HAP-1 (cell line): ENCODE measurements at regions not wholly inside any gene's neighbourhood (a gene's known extent, or its start where the extent isn't known, plus 50 kb on each side); places are given as distances from the start of the nearest gene placed in this dataset.

Experiments
- DNase-seq, 2 experiments: peaks; one replicate each; pipeline ENCODE4 v3.0.0-alpha.2; 2016 to 2020; ENCODE audit warnings: low spot score in 2 of 2
- H3K27me3 ChIP-seq: fragments of 250-450 bp; sonication (Bioruptor Pico); 2 replicates; pipeline ENCODE4 v1.5.1; 2020; ENCODE audit warnings: low read depth, mild to moderate bottlenecking, moderate library complexity
- H3K36me3 ChIP-seq: fragments of 250-450 bp; sonication (Bioruptor Pico); replicated peaks from 2 replicates; pipeline ENCODE4 v1.5.1; 2020; ENCODE audit warnings: mild to moderate bottlenecking
- H3K4me1 ChIP-seq: fragments of 250-450 bp; sonication (Bioruptor Pico); 2 replicates; pipeline ENCODE4 v1.5.1; 2020; ENCODE audit warnings: mild to moderate bottlenecking
- H3K4me3 ChIP-seq: fragments of 250-450 bp; sonication (Bioruptor Pico); 2 replicates; pipeline ENCODE4 v1.5.1; 2020; ENCODE audit warnings: mild to moderate bottlenecking, moderate library complexity
- H3K9me3 ChIP-seq: fragments of 250-450 bp; sonication (Bioruptor Pico); 2 replicates; pipeline ENCODE4 v1.5.1; 2020; ENCODE audit warnings: mild to moderate bottlenecking, moderate library complexity
- in situ Hi-C: fragments of 300-500 bp; cut with MboI; formaldehyde crosslinking; loops from 3 replicates; pipeline ENCODE4 v1.14.3; 2020; ENCODE audit warnings: low sequenced_read_pairs, inconsistent platforms, mixed read lengths

DNA sequence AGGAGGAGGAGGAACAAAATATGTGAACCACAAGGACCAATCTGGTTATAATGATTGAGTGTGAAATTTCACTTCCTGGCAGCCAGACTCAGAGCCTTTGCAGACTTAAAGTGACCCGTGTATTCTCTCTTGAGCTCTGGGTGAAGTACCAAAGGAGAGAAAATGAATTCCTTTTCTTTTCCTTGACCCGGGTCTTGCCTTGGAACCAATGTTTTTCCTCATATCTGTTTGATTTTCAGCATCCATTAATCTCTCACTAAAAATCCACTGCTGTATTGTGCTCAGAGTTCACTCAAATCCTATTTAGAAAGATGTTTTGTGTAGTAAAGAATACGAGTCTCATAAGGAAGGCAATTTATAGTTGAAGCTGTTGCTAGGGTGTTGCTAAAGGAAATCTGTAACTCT is 78.3 kb upstream of the C1QTNF7 start:
- Histone ChIP-seq H3K27me3 (no peaks in the 10 kb centered on the region; the same call in 1 of the 2 replicates), H3K4me1 (no peaks in the 10 kb centered on the region), H3K4me3 (no peak overlapping the region), H3K9me3 (no peaks in the 10 kb centered on the region), H3K36me3 (no peaks in the 10 kb centered on the region)
- DNase-seq, result no peak
- in situ Hi-C loops, result no loop called here

- H3K4me3 ChIP-seq, result no peak overlapping the region
- H3K4me1 ChIP-seq, result no peaks in the 10 kb centered on the region
- no peaks in the 10 kb centered on the region for H3K9me3 ChIP-seq
- H3K27me3 ChIP-seq, result no peaks in the 10 kb centered on the region; the same call in 1 of the 2 replicates
- DNase-seq, result no peak
- H3K36me3 ChIP-seq, result no peaks in the 10 kb centered on the region
- in situ Hi-C loops, result no loop called here
These were observed 77.9 kb upstream of the C1QTNF7 start for GRCh38 chr4:15349965-15350364.

DNA sequence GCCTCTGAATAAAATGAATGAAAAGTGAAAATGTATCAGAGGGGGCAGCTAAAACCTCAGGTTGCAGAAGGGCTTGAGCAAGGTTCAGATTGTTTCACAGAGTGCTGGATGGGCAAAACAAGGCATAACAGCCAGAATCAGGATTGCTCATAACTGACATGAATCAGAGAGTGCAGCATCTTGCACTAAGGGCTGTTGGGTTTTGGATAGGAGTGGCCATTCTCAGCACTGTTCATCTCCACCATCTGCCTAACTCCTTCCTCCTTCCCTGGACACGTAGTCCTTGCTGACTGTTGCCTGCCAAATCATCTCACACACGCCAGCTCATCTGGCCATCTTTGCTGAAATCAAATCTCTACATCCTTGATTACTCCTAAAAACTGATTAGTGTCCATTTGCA is 75.3 kb upstream of the C1QTNF7 start:
- Histone ChIP-seq H3K4me3 (no peak overlapping the region), H3K9me3 (no peaks in the 10 kb centered on the region), H3K4me1 (no peaks in the 10 kb centered on the region), H3K27me3 (no peaks in the 10 kb centered on the region; the same call in 1 of the 2 replicates), H3K36me3 (no peaks in the 10 kb centered on the region)
- in situ Hi-C loops, result no loop called here
- DNase-seq, result no peak

GRCh38 chr4:15353207-15353606 is 74.6 kb upstream of the C1QTNF7 start:
- H3K9me3 ChIP-seq, result no peaks in the 10 kb centered on the region
- in situ Hi-C loops, result no loop called here
- no peaks in the 10 kb centered on the region for H3K36me3 ChIP-seq
- H3K4me3 ChIP-seq, result no peak overlapping the region
- no peaks in the 10 kb centered on the region for H3K4me1 ChIP-seq
- no peaks in the 10 kb centered on the region; the same call in 1 of the 2 replicates for H3K27me3 ChIP-seq
- no peak for DNase-seq

GRCh38 chr4:15354371-15355297 is 73.2 kb upstream of the C1QTNF7 start:
- Histone ChIP-seq H3K9me3 (no peaks in the 10 kb centered on the region), H3K4me3 (no peak overlapping the region), H3K27me3 (no peaks in the 10 kb centered on the region; the same call in 1 of the 2 replicates), H3K36me3 (no peaks in the 10 kb centered on the region), H3K4me1 (no peaks in the 10 kb centered on the region)
- in situ Hi-C loops, result no loop called here
- no peak for DNase-seq

DNA sequence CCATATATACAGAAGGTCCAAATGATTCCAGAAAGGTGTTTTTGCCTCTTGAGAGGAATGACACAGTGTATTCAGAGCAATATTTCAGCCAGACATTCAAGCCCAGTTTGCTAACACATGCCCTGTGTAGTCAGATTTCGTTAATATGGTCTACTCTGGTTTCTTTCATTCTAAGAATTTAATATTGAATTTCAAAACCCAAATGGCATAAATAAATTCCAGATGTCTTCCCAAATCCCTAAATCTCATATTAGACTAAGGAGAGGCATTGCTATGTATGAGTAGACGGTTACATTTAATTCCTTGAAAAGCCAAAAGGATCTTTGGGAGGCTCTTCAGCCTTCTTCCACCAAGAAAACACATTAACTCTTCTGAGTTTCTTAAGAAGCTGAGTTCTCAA is 66.3 kb upstream of the C1QTNF7 start:
- H3K9me3 ChIP-seq, result no peaks in the 10 kb centered on the region
- no peak for DNase-seq
- in situ Hi-C loops, result no loop called here
- no peaks in the 10 kb centered on the region for H3K4me1 ChIP-seq
- no peaks in the 10 kb centered on the region for H3K27me3 ChIP-seq
- no peaks in the 10 kb centered on the region for H3K36me3 ChIP-seq
- H3K4me3 ChIP-seq, result no peak overlapping the region

- H3K4me3 ChIP-seq, result no peak overlapping the region
- H3K36me3 ChIP-seq, result no peaks in the 10 kb centered on the region
- no peaks in the 10 kb centered on the region for H3K27me3 ChIP-seq
- H3K4me1 ChIP-seq, result no peaks in the 10 kb centered on the region
- in situ Hi-C loops, result no loop called here
- DNase-seq, result no peak
- no peaks in the 10 kb centered on the region for H3K9me3 ChIP-seq
These were observed 65.3 kb upstream of the C1QTNF7 start for GRCh38 chr4:15362541-15362940.

DNA sequence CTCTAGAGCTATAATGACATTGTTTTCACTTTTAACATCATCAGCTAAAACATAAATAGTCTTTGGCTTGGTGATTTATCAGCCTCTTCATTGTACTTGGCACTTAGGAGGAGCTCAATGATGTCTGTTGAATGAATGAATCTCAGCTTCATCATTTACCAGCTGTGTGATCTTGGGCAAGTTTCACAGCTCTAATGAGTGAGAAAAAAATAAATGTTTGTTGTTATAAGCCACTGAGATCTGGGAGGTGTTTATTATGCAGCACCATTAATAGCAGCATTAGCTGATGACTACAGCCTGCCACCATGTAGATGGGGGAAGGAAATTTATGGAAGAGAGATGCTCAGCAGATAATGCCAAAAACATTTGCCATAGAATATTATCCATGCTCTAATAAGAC is 63.6 kb upstream of the C1QTNF7 start:
- no peak overlapping the region for H3K4me3 ChIP-seq
- H3K27me3 ChIP-seq, result no peaks in the 10 kb centered on the region
- H3K4me1 ChIP-seq, result no peaks in the 10 kb centered on the region
- no peaks in the 10 kb centered on the region for H3K36me3 ChIP-seq
- in situ Hi-C loops, result no loop called here
- no peaks in the 10 kb centered on the region for H3K9me3 ChIP-seq
- DNase-seq, result no peak

GRCh38 chr4:15365641-15366040 is 62.2 kb upstream of the C1QTNF7 start:
- Histone ChIP-seq H3K4me3 (no peak overlapping the region), H3K36me3 (no peaks in the 10 kb centered on the region), H3K9me3 (no peaks in the 10 kb centered on the region), H3K4me1 (no peaks in the 10 kb centered on the region), H3K27me3 (no peaks in the 10 kb centered on the region)
- no peak for DNase-seq
- in situ Hi-C loops, result no loop called here

DNA sequence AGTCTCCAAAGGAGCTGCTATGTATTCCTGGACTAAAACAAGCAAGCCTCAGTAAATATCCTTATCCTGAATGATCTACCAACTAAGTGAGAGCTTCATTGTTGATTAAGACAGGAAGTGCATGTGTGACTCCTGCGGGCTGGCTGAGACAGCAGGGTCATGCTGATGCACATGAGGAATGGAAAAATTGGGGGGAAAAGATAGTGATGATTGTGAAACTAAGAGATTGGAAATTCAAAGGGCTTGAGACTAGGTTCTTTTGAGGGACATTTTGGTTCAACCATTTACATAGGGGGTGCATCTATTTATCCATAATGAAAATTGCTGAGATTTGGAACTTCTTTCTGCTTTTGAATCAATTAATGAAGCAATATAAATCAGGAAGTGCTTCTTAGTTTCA is 61.1 kb upstream of the C1QTNF7 start:
- in situ Hi-C loops, result no loop called here
- Histone ChIP-seq H3K4me1 (no peaks in the 10 kb centered on the region), H3K36me3 (no peaks in the 10 kb centered on the region), H3K9me3 (no peaks in the 10 kb centered on the region), H3K27me3 (no peaks in the 10 kb centered on the region), H3K4me3 (no peak overlapping the region)
- no peak for DNase-seq

- in situ Hi-C loops, result no loop called here
- Histone ChIP-seq H3K9me3 (no peaks in the 10 kb centered on the region), H3K36me3 (no peaks in the 10 kb centered on the region), H3K4me3 (no peak overlapping the region), H3K4me1 (no peaks in the 10 kb centered on the region), H3K27me3 (no peaks in the 10 kb centered on the region)
- no peak for DNase-seq
These were observed 59.0 kb upstream of the C1QTNF7 start for GRCh38 chr4:15368856-15369255.

- in situ Hi-C loops, result no loop called here
- Histone ChIP-seq H3K4me1 (no peaks in the 10 kb centered on the region), H3K36me3 (no peaks in the 10 kb centered on the region), H3K27me3 (no peaks in the 10 kb centered on the region), H3K4me3 (no peak overlapping the region), H3K9me3 (no peaks in the 10 kb centered on the region)
- DNase-seq, result no peak
These were observed 57.5 kb upstream of the C1QTNF7 start for GRCh38 chr4:15370296-15370695.

DNA sequence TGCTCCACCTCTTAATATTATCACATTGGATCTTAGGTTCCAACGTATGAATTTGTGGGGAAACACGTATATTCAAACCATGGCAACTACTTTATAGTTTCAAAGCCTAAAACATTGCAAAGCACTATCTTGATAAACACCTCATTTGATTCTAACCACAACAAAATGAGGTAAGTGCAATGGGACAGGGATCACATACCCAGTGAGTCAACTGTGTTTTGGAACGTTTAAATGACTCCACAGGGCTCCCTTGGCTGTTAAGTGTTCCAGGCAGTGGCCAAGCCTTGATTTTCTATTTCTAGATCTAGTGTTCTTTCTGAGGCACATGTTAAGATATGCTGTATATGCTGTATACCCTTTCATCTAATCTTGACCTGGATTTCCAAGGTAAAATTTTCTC is 54.5 kb upstream of the C1QTNF7 start:
- in situ Hi-C loops, result no loop called here
- no peaks in the 10 kb centered on the region for H3K27me3 ChIP-seq
- peaks cover 14% of the 10 kb centered on the region for H3K4me1 ChIP-seq
- no peak for DNase-seq
- no peaks in the 10 kb centered on the region for H3K36me3 ChIP-seq
- no peaks in the 10 kb centered on the region for H3K9me3 ChIP-seq
- no peak overlapping the region for H3K4me3 ChIP-seq

GRCh38 chr4:15374656-15375055 is 53.2 kb upstream of the C1QTNF7 start:
- H3K4me1 ChIP-seq, result peaks cover 14% of the 10 kb centered on the region
- no peak overlapping the region for H3K4me3 ChIP-seq
- no peaks in the 10 kb centered on the region for H3K36me3 ChIP-seq
- H3K27me3 ChIP-seq, result no peaks in the 10 kb centered on the region
- DNase-seq, result no peak
- in situ Hi-C loops, result no loop called here
- H3K9me3 ChIP-seq, result no peaks in the 10 kb centered on the region
